Stimulated activated CD8-positive, alpha-beta memory T cell treated with anti-CD3 and anti-CD28 coated beads, Interleukin-15, amount 100 ng/mL, for 1 hour (primary cell): ENCODE measurements at regions not wholly inside any gene's neighbourhood (a gene's known extent, or its start where the extent isn't known, plus 50 kb on each side); places are given as distances from the start of the nearest gene placed in this dataset.

Experiments used
- DNase-seq: peaks from one replicate; pipeline ENCODE4 v3.0.0-alpha.2; 2020; ENCODE audit warnings: low read depth

DNA sequence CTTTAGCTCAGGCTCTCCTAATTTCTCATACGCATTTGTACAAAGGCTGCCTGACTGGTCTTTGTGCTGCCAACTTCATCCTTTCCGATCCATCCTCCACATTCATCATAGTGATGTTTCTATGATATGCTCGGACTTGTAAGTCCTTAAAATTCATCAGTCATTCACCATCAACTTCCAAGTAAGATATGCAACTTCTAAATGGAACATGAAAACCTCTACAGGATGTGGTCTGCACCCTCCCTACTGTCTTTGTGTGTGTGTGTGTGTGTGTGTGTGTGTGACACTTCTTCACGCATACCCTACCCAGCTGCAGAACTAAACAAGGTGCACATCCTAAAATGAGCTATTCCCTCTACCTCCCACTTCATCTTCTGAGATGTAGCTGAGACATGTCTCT is 397.9 kb upstream of the NR5A2 start:
- no peak for DNase-seq

DNA sequence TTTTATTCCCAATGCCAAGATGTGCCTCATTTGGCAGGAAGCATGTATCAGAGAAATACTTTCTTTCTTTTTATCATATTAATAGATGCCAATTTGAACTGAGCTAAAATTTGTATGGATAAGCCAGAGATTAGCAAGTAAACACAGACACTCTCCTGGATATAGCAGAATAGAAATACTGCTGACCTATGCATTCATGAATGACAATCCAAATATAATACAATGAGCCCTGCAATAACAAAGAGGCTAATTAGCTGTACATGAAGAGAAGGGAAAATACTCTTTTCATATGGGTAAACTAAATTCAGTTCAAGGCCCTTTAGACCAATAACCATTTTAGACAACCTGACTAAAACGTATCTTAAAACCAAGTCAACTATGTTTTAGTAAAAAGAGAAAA is 388.1 kb upstream of the NR5A2 start:
- no peak for DNase-seq

DNA sequence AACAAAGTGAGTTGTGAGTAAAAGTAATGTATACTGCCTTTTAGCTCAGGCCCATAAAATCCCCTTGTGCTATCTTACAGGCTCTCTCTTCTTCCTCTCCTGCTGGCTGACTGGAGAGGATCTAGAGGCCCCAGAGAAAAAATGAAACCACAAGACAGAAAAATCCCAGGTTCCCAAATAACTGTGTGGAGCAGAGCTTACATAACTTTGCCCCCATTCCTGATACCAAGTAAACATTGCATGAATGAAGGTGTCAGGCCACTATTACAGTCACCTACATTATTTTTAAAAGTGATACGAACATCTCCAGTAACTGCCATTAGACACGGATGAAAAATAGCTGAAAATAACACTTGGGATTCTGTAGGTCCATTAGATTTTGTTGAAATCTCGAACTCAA is 386.0 kb upstream of the NR5A2 start:
- DNase-seq, result no peak

DNA sequence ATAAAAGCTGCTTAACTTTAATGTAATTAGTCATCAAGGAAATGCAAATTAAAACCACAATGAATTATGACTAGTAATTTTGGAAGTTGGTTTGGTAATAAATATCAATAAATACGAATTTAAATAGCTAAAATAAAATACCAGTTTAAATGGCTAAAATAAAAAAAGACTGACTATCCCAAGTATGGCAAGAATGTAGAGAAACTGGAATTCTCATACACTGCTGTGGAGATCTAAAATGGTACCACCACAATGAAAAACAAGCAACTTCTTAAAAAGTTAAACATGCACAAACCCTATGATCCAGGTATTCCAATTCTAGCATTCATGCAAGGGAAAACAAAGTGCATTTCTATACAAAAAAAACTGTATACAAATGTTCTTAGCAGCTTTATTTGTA is 382.6 kb upstream of the NR5A2 start:
- DNase-seq, result no peak

DNA sequence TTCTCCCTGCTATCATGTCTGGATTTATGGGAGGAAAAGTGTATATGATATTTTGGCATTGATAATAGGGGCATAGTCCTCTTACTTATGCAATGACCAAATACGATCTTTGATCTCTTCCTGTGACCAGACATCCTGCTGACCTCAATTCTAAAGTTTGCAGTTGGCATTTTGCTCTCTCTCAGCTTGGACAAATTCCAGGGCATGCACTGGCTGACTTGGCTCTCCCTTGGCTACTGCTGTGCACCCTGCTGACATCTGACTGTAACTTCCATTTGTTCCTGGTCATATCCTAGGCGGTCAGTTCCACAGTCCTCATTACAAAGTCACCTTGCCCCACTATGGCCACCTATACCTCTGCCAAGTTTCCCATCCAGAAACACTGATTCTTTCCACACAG is 380.7 kb upstream of the NR5A2 start:
- DNase-seq, result no peak

DNA sequence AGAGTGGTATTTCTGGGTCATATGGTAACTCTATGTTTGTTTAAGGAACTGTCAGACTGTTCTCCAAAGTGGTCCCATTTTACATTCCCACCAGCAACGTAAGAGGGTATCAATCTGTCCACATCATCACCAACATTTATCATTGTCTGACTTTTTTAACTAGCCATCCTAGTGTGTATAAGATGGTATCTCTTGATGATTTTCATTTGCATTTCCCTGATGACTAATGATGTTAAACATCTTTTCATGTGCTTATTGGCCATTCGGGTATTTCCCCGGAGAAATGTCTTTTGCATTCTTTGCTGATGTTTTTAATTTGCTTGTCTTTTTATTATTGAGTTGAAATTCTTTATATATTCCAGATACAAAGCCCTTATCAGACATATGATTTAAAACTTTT is 370.1 kb upstream of the NR5A2 start:
- DNase-seq, result no peak

DNA sequence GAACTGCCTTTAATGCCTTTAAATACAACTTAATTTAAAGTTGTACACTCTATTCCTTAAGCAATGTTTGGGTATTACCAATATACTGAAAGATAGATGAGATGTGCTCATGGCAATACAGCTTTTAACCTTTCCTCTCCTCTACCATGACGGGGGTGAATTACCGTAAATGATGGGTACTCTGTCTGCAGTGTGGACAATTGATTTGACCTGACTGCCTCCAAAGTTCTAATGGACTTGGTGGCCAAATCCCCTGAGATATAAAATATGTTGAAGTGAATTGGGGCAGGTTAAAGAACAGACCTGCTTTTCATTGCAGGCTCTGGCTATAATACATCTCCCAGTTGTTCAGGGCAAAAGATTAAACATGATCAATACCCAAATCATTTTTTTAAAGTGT is 367.4 kb upstream of the NR5A2 start:
- no peak for DNase-seq

DNA sequence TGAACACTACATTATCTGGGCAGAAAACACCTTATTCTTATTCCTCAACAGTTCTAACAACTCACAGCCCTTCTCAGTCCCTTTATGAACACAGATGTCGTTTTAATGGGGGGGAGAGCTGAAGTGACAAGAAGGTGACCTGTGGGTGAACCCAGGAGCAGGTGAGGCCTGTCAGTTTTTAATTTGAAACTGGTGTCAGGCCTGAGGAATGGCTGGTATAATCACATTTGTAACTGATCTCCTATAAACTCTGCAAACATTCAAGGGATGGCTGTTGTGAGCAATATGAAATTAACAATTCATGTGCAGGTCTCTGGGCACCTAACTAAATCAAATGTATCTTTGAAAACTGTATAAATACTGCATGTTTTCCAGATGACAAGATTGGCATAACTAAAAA is 362.1 kb upstream of the NR5A2 start:
- DNase-seq, result no peak

DNA sequence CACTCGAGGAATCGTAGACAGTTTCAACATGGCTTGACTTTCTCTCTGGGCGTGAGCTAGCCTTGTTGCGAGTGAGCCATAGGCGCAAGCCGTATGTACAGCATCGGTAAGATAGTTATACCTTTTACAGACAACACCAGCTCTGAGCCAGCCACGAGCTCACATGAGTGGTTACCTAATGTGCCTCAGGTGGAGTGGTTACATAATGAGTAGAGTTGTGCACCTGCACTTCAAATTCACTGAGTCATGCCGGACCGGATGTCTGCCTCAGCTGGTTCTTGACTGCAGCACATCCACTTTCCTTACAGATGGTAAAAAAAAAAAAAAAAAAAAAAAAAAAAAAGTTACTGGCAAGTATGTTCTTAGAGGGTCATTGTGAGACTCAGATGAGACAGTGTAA is 360.4 kb upstream of the NR5A2 start:
- DNase-seq, result no peak

DNA sequence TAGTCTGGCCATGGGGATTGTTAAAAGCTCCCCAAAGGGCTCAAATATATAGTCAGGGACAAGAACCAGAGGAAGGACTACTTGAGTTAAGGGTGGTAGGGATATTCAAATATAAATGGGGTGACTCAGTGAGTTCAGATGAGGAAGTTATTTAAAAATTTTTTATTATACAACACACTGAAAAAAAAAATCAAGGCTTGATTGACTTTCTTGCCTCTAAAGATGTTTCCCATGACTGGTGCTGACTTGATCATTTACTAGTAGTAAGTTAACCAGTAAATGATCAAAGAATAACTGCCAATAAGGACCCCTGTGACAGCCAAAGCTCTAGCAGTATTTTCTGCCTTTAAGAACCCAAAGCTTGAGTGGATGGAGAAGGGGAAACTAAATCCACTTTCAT is 357.6 kb upstream of the NR5A2 start:
- no peak for DNase-seq

DNA sequence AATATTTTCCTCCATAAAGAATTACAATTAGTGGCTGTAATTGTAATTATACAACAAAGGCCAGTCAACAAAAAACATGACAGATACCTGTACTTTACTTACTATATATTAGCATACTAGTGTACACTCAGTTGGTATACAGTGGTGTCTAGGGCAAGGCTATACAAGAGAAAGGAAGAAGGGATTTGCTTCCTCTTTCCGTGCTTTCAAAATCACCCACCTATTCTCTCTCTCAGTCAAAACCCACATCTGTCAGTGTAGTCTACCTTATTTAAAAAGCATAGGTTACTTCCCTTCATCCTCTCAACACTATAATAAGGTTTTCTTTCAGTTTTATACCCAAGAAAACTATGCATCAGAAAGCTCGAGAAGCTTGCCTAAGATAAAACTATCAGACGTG is 355.8 kb upstream of the NR5A2 start:
- no peak for DNase-seq

DNA sequence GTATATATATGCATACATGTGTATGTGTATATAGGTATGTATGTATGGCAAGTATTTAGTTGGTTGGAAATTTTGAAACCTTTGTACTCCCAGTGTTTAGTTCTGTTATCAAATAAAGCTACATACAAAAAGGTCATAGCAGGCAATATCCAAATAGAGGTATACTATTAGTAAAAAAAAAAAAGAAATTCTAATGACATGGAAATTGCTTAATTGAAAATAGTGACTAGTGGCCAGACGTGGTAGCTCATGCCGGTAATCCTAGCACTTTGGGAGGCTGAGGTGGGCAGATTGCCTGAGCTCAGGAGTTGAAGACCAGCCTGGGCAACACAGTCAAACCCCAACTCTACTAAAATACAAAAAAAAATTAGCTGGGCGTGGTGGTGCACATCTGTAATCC is 351.6 kb upstream of the NR5A2 start:
- DNase-seq, result no peak

DNA sequence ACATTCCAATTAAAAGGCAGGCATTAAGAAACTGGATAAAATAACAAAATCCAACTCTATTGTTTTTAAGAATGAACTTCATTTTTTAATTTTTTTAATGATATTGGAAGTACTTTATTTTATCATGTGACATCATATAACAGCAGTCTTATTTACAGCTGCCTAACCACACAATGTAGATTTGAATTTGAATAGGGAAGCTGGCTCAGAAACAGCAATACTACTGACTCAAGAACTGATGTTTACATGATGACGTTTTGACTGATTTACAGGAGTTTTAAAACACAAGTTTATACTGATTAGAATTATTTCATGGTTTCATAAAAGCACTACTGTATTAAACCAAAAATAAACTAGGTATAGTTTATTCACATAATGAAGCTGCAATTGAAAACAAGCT is 348.7 kb upstream of the NR5A2 start:
- no peak for DNase-seq

DNA sequence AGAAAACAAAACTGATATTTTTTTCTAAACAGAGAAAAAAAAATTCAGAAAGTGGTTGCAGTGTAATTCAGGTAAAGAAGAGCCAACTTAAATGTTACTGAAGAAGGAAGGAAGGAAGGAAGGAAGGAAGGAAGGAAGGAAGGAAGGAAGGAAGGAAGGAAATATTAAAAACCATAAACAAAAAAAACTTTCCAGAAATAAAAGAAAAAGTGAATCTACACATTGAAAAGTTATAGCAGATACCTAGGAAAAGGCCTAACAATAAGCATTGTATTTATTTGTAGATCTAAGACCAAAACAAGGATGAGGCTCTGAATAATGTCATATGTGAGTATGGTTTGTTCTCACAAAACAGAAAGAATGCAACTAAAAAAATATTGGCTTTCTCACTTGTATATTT is 345.4 kb upstream of the NR5A2 start:
- DNase-seq, result no peak

DNA sequence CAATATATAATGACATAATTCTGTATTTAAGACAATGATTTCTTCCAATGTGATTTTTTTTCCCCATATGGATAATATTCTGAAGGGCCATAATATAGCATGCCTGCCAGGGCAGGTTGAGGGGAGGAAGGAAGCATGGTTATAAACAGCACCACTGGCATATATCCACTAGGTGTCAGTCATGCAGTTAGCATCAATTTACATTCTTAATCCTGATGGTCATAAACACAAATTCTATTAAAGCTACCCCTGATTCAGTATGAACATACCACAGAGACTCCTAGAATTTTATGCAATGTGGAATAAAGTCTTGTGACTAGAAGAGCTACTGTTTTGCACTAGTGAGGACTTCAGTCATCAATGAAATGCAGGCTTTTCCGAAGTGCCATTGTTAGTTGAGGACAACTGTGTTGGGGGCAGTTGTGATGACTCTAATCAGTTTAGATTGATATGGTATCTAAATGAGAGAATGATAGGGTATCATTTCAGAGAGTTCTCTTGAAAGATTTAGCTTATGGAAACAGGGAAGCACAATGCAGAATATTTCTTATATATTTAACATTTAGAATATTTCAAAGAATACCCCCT is 342.7 kb upstream of the NR5A2 start:
- DNase-seq, result no peak

DNA sequence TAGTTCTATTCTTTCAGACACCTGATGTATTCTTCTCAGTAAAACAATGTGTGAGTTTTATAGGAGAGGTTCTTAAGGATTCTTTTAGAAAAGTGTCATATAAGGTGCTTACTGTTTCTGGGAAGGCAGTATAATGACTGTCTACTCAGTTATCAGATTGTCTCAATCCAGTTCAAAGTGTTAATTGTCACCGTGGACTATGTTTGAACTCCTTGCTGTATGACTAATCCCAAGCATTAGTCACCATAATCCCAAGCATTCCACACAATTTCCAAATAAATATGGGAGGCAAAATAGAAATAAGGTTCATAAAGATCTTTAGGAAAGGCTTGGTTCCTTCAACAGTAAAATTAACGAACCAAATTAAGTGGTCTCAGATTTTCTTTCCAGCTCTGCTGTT is 342.1 kb upstream of the NR5A2 start:
- DNase-seq, result no peak

DNA sequence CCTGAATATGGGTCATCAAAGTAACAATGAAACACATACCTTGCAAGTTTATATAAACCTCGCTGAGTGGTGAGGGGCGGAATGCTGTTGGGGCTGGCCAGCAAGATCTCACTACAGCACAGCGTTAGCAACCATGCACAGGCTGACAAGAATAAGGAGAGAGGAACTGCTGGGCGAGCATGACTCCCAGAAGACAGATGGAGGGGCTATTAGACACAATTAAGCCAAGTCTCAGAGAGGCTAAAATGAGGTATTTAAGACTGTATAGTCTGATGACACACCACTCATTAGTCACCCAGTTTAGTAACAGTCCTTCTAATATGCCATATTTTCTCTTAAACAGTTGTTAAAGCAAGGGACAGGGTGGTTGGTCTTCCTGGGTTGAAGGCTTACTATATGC is 340.2 kb upstream of the NR5A2 start:
- DNase-seq, result no peak

DNA sequence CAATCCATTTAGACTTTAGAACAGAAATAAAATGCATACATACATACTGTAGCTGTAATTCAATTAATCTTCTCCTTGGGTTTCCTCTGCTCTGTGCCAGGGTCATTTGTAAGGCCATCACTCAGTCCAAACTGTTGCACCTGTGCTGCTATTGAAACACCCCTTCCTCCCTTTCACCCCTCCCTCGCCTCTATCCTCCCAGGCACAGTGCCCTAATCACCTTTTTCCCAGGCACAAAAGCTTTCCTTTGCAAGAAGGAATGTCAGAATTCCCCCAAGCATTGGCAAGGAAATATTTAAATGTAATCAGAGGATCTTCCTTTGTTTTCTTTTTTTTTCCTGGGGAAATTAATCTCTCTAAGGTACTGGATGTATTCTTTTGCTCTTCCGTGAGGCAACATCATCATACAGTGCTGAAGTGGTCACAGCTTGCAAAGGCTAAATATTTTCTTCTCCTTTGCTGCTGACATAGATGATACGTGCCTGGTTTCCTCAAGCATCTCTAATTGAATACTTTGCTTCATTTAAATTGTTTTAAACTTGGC is 339.3 kb upstream of the NR5A2 start:
- DNase-seq, result no peak

DNA sequence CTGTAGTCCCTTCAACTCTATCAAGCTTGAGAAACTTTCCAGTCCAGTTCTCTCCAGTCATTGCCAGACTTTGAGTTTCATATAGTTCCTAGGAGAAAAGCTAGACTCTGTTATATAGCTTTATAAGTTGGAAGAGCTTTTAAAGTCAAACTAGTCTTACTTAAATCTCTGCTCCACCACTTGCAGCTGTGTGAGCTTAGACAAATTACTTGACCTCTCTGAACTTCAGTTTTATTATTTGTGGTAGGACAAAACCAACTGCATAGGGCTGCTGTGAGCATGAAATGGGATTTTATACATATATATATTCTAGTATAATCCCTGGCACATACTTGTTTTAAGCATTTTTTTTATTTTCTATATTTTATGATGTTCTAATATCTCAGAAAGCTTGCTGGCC is 338.7 kb upstream of the NR5A2 start:
- no peak for DNase-seq

DNA sequence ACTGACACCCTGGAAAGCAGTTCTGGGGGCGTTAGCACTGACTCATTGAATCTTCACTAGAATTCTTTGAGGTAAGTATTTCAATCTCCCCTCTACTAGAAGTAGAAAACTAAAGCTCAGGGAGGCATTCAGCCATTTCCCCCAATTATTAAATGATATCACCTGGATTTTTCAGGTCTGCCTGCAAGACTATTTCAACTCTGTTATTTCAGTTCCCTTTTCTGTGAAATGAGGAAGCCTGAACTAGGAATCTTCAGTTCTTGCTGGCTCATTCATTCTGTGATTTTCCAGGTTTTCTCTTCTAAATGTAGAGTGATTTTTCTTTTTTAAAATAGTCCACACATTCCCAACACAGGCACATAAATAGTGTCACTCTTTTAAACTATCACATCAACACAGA is 337.0 kb upstream of the NR5A2 start:
- DNase-seq, result no peak

DNA sequence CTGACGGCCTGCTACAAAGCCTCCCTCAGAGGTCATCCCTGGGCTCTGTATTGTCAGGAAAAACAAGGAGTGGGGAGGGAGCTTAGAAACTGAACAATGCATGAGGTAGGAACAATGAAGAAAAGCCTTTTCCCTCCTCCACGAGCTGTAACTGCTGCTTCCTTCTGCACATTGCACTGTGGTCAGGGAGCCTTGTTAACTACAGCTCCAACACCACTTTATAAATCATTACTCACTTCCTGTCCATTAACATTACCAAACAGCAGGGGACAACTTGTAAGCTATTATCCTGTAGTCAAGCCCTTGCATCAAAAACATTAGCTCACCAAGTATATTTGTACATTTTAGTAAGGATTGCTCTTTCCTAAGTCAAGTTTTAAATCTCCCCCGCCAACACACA is 336.0 kb upstream of the NR5A2 start:
- DNase-seq, result no peak

DNA sequence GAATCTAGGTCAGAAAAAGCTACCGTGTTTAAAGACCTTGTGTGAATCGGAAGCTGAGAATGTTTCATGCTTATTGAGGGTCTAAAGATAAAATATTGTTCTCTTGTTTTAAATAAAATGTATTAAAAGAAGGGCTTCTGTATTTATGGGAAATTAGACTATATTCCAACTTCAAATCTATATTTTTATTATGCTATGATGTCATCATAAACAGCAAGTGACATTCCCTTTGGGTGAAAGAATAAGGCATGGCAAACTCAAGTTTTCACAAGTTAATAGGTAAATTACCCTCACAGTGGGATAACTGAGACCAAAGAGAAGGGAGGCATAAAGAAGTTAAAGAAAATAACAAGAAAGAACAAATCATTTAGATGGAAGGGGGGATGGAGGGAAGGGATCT is 333.8 kb upstream of the NR5A2 start:
- no peak for DNase-seq

DNA sequence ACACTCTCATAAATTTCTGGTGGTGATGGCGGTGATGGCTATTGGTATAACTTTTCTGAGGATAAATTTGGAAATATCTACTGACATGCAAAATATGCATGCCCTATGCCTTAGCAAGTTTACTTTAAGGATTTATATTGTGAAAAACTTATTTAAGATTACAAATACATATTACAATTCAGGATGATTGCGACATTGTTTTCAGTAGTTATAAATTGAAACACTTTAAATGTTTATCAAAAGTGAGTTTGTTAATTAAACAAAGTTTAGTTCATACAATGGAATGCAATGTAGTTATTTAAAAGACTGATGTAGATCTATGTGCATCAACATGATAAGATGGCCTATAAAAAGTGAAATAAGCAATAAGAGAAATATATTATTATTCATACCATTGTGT is 331.3 kb upstream of the NR5A2 start:
- DNase-seq, result no peak

DNA sequence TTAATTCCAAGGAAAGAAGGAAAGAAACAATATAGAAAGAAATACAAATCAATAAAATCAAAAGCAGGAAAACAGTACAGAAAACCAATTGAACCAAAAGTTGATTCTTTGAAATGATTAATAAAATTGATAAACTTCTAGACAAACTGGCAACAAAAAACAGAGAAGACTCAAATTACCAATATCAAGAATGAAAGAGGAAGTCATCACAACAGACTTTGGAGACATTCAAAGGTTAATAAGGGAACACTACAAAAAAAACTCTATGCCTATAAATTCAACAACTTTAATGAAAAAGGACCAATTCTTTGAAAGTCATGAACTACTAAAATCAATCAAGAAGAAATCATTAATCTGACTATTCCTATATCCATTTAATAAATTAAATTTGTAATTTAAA is 329.3 kb upstream of the NR5A2 start:
- DNase-seq, result no peak

DNA sequence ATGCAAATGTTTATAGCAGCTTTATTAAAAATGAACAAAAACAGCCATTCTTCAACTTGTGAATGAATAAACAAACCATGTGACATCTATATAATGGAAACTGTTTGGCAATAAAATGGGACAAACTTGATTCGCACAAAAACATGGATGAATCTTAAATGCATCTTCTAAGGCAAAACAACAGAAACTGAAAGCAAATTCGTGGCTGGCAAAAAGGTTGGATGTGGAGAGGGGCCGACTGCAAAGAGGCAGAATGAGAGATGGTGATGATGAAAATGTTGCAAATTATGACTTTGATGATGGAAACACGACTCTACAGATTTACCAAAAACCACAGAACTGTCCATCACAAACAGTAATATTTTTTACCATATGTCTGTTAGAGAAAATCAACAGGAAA is 327.0 kb upstream of the NR5A2 start:
- no peak for DNase-seq
